ENCODE measurements at regions not wholly inside any gene's neighbourhood (a gene's known extent, or its start where the extent isn't known, plus 50 kb on each side); places are given as distances from the start of the nearest gene placed in this dataset.

DNA sequence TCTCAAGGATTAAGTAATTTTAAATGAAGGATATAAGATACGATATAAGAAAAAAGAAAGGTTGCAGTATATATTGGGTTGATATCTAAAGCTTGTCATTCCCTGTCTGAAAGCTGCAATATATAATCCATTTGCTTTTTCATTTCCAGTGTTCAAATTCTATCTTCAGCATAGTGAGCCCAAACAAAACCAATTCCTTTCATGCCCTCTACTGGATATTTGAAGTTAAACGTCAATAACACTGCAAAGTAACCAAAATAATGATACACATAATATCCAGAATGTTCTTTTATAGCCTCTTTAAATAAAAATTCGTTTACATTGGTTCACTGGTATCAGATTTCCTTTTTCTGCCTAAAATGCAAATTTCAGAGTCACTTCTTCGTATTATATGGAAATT lies 64.5 kb upstream of the DAAM1 start:
- no peaks in the 10 kb centered on the region for H3K79me2 ChIP-seq (ENCODE audit: control insufficient read depth, insufficient read depth, low read length)
- H3K4me3 ChIP-seq (replicated peaks in 1 of 3; ENCODE audit: insufficient read depth in 1 of 3, low read depth in 1 of 3, low read length in 3 of 3): no peak overlapping the region
- intact Hi-C loops (cut with micrococcal nuclease): loop anchor here (1.0 to 5.0 kb wide), 3 partner anchors 96 to 623 kb away; no protein-coding TSS in a partner anchor
- ChIA-PET POLR2A (no interaction called here), CTCF (interaction anchor here (1.0 to 7.7 kb wide), 6 partner anchors 9 to 623 kb away, joined by 3 to 91 read pairs (median 4); partner anchors contain the start of genes DACT1, JKAMP and L3HYPDH)
- TF ChIP-seq, protein P1, sequence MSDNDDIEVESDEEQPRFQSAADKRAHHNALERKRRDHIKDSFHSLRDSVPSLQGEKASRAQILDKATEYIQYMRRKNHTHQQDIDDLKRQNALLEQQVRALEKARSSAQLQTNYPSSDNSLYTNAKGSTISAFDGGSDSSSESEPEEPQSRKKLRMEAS (IDR thresholded peaks at IDR 0.05; ENCODE audit: insufficient read depth, insufficient read length): no peak
- TF ChIP-seq, protein P2, sequence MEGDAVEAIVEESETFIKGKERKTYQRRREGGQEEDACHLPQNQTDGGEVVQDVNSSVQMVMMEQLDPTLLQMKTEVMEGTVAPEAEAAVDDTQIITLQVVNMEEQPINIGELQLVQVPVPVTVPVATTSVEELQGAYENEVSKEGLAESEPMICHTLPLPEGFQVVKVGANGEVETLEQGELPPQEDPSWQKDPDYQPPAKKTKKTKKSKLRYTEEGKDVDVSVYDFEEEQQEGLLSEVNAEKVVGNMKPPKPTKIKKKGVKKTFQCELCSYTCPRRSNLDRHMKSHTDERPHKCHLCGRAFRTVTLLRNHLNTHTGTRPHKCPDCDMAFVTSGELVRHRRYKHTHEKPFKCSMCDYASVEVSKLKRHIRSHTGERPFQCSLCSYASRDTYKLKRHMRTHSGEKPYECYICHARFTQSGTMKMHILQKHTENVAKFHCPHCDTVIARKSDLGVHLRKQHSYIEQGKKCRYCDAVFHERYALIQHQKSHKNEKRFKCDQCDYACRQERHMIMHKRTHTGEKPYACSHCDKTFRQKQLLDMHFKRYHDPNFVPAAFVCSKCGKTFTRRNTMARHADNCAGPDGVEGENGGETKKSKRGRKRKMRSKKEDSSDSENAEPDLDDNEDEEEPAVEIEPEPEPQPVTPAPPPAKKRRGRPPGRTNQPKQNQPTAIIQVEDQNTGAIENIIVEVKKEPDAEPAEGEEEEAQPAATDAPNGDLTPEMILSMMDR (IDR thresholded peaks at IDR 0.05; ENCODE audit: extremely low read depth in 1 of 2, insufficient read depth in 1 of 2, low read depth in 1 of 2, low read length in 2 of 2): no peak
- no peak for TF ChIP-seq JUN (IDR thresholded peaks at IDR 0.05; ENCODE audit: borderline replicate concordance, insufficient read depth, insufficient read length, low read depth)
- no peak for TF ChIP-seq EZH2 (IDR thresholded peaks at IDR 0.05; ENCODE audit: borderline replicate concordance, low read depth, low read length, severe bottlenecking)
- no peak for TF ChIP-seq POLR2AphosphoS5 (IDR thresholded peaks at IDR 0.05; ENCODE audit: insufficient read depth, low read depth, low read length)
- no peak for TF ChIP-seq MYC (IDR thresholded peaks at IDR 0.05; ENCODE audit: low read depth, low read length)
- H3K9ac ChIP-seq (replicated peaks; ENCODE audit: extremely low read depth, insufficient read depth, low read length): no peak overlapping the region
- peaks cover 7 to 10% of the 10 kb centered on the region in 2 experiments for H3K27me3 ChIP-seq (ENCODE audit: control insufficient read depth in 2 of 2, insufficient read depth in 2 of 2, low read length in 2 of 2)
- no peak overlapping the region for H3K4me2 ChIP-seq (ENCODE audit: insufficient read depth, low read length)
- dilution Hi-C loops (cut with MboI; ENCODE audit: extremely low pct_ligation_motif_present, low sequenced_read_pairs): no loop called here
- H3K9me3 ChIP-seq (replicated peaks; ENCODE audit: control insufficient read depth, insufficient read depth, low read length): no peaks in the 10 kb centered on the region
- no peak for DNase-seq (ENCODE audit: low read depth, low spot score)
- BruUV-seq (replicated peaks): no TSS peak
- H2AFZ ChIP-seq (ENCODE audit: low read depth, low read length): no peak overlapping the region
- peak; percentile 60 for FAIRE-seq
- no peaks in the 10 kb centered on the region for H3K9me1 ChIP-seq (replicated peaks; ENCODE audit: control insufficient read depth, extremely low read depth, insufficient read depth, low read length)
- no peak overlapping the region for H3K27ac ChIP-seq (ENCODE audit: insufficient read depth, low read depth, low read length)
- no peaks in the 10 kb centered on the region for H4K20me1 ChIP-seq (replicated peaks; ENCODE audit: control insufficient read depth, extremely low read depth, insufficient read depth, low read length)
- H3K36me3 ChIP-seq (ENCODE audit: control insufficient read depth in 2 of 2, extremely low read depth in 1 of 2, insufficient read depth in 2 of 2, low read length in 2 of 2): no peaks in the 10 kb centered on the region
- H3K4me1 ChIP-seq (ENCODE audit: control insufficient read depth, extremely low read depth, insufficient read depth, low read length): no peaks in the 10 kb centered on the region
